Dermis microvascular lymphatic vessel endothelial cell (primary cell): ENCODE measurements at regions not wholly inside any gene's neighbourhood (a gene's known extent, or its start where the extent isn't known, plus 50 kb on each side); places are given as distances from the start of the nearest gene placed in this dataset.

Experiments
- DNase-seq, 2 donors: peaks; one replicate each; pipeline versions ENCODE4 v3.0.0 to v3.0.0-alpha.2; 2010; ENCODE audit warnings: low read depth in 2 of 2

DNA sequence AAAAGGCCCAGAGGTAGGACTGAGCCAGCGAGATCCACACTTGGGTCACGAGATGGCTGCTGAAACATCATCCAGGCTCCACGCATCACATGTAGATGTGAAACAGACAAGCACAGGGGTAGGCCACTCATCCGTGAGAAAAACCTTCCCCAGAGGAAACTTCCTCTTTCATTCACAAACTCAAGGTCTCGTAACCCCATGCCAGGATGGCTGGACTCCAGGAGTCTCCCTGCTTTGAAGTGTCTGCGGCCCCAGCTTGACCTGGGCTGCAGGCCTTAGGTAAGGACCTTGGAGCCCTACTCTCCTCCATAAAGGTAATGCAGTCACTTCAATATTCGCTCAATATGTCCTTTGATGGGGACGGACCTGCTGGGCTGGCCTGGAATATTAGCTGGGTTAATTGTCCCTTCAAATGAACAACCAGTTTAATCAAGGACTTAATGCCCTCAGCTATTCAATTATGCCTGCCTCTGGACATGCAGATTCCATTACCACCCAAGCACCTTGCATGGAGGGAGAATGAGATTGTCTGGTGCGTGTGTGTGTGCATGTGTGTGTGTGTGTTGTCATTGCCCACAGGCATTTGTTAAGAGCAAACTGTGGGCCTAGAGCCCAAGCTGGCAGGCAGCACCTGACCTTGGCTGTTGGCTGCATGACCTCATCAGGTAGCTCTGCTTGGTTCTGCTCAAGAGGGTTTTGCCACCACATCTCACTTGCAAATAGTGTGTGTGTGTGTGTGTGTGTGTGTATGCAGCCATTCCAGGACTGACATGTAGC lies 186.9 kb upstream of the TLE3 start:
- no peak for DNase-seq

DNA sequence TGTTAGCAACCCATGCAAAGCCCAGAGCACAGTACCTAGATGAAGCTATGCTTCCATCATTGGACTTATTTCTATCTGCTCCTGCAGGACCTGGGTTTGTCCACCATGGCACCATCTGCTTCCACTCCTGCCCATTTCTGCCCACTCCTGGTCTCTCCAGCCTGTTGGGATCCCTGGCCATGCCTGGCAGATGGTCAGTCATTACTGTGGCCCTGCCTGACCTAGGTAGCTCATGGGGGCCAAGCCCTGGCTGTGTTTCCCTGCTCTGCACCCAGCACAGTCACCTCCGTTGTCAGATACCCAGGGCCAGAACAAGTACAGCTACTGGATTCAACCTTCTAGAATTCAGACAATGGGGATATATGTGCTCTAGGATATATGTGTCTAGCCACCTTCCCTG lies 185.8 kb upstream of the TLE3 start:
- DNase-seq: no peak

DNA sequence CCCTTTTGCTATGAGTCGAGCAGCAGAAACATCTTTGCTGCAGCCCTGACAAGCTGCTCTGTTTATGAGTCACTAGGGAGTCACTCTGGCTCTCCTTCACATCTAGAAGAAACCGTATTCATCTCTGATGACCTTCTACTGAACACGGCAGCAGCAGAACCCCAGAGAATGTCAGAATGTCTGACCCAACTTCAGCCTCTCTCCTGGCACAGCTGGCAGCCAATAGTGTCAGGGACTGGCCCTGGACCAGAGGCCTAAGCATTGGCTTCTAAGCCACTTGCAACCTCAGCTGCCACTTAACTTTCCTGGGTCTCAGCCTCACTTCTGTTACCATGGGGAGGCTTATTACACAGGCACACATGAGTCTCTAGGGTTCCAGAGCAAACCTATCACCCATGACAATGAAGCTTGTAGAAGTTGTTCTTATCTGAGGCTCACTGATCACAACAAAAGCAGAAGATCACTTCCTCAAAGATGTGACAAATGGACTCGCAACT lies 184.1 kb upstream of the TLE3 start:
- DNase-seq: no peak

DNA sequence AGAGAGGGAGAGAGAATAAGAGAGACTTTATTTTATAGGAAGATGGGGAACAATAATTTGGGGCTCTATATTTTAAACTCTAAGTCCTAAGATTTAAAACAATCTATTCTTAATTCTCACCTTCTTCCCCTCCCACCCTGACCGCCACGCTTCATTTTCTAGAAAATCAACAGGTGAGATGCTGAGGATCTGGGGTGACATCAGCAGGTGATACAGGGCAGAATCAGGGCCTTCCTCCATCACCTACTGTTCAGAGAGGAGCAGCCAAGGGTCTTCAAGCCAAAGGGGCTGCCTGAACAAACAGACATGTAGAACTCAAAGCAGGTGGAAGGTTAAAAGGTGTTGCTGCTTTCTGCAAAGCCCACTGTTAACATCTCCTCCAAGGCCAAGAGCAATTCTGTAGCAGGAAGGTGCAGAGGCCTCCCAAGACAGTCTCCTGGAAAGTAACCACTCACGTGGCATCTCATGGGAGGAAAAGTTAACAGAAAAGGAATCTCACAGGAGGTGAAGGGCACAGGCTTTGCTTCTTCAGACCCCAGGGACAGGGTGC lies 183.6 kb upstream of the TLE3 start:
- DNase-seq: no peak

DNA sequence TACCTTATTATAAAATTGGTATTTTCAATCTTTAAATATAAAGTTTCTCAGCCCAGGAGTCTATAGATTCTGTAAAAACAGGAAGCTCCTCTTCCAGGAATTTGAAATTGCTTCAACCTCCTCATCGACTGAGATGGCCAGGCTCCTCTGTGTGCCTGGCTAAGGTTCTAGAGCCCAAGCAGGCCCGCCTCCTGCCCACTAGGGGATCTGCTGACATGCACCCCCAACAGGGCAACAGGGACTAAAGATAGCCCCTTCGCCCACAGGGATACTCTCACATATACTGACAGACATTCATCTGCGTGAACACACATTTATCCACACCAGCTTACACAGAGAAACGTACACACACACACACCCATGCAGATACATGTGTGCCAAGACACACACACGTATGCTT lies 183.1 kb upstream of the TLE3 start:
- no peak for DNase-seq

DNA sequence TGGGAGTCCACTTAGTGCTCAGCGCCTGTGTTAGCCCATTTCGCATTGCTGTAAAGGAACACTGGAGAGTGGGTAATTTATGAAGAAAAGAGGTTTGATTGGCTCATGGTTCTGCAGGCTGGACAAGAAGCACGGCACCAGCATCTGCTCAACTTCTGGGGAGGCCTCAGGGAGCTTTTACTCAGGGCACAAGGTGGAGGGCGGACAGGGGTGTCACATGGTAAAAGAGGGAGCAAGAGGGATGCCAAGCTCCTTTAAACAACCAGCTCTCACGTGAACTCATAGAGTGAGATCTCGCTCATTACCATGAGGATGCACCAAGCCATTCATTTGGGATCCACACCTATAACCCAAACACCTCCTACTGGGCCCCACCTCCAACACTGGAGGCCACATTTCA lies 181.4 kb upstream of the TLE3 start:
- DNase-seq: no peak

DNA sequence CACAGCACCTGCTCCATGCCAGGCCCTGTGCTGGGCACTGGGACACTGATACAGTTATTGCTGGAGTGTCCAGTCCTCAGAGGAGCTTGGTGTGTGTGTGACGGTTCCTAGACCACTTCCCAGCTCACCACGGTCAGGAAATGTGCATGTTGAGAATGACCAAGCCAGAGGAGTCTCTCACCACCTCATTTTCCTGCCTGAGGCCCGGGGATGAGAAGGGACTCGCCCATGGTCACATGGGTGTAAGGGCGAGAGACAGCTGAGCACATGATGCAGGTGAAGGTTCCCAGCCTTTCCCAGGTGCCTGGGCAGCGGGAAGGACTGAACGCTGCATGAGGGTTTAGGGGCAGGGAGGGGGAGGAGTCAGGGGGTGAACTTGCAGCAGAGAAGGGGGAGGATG lies 180.9 kb upstream of the TLE3 start:
- no peak for DNase-seq

DNA sequence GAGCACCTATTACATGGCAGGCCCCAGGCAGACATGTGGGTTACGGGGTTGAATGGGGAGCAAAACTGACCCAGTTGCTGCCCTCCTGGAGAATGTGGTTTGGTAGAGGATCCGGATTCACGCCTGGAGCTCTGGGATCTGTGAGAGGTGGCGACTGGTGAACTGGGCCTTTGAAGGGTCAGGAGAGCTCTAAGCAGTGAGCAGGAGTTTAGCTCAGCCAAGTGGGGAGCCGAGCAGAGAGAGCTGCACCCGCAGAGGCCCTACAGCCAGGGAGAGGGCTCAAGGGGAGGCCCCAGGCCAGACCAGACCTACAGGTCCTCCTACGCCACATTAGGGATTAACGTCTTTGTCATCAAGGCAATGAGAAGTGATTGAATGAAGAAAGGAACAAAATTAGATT lies 179.8 kb upstream of the TLE3 start:
- DNase-seq: no peak

DNA sequence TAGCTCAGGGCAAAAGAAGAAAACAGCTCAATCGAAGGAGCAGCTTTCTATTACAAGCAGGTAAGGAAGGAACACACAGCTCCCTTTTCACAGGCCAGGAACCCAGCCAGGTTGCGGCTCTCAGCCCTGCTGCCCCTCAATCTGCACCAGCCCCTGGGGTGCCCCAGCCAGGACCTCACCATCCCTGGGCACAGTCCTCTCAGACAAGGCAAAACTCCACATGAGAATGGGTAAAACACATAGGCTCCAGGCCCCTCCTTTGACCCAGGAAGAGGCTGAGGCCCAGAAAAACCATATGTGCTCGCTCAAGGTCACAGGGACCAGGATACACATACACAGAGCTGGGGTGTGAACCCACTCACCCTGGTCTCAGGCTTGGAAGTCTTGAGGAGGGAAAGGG lies 178.7 kb upstream of the TLE3 start:
- DNase-seq: no peak

DNA sequence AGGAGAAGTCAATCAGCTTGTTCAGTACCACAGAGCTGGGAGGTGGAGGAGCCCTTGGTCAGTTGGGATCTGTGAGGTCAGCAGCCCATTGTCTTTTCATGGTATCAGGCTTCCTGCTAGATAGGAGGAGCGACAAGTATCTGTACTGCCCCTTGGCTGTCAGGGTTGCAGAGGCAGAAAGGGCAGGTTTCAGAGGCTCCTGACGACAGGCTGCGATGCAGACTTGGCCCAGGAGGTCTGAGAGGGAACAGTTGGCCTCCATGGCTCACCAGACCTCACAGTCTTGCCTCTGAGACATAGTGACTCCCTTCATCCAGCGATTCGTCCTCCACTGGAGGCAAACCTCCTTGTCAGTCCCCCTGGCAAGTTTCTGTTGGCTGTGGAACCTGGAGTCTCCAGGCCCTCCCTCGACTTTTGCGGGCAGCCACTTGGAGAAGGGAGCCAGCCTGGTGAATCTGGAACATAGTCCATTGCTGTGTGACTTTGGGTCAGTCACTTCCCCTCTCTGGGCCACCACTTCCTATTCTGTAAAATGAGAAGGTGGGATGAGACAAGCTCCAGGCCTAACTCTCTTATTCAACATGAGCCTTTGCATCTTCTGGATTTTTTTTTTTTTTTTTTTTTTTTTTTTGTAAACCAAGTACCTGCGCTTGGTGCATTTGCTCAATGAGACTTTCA lies 177.9 kb upstream of the TLE3 start:
- peak in 1 of 2 donors; percentile 60 for DNase-seq

DNA sequence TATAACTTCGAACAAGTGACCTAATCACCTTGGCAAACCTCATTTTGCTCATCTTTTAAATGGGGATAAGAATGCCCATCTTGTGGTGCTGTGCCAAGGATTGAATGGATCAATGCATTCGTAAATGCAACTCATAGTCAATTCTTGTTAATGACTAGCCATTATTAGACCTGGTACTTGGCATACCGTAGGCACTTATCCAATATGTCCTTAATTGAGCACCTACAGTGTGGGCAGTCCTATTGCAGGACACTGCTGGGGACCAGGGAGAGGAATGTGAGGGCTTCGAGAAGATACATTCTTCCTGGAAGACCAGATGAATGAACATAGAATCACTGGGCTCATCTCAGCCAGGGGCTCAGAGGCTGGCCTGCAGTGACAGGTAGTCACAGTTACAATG lies 177.2 kb upstream of the TLE3 start:
- no peak for DNase-seq

DNA sequence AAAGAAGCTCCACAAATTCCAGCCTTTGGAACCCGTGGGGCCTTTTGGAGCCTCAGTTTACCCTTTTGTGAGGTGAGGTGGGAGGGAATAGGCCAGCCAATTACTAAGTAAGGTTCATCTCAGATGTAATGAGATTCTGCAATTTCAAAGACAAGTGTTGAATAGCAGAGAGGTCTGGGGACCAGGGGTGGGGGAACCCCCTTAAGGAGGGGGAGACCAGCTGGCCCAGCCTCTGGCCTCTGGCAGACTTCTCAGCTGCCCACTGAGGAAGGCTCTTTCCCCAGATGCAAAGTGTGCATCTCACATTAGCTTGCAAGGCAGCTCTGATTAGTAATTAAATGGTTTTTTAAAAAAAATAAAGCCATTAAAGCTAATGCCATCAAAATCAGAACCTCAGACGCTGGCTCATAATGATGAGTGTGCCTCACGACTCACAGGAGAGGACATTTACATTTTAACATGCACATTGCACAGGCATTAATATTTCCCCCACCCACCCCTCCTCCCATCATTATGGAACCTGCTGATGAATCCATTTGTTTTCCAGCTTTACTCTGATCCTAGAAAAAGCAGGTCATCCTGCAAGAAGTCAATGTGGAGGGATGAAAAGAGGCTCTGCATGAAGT lies 176.7 kb upstream of the TLE3 start:
- DNase-seq: no peak

DNA sequence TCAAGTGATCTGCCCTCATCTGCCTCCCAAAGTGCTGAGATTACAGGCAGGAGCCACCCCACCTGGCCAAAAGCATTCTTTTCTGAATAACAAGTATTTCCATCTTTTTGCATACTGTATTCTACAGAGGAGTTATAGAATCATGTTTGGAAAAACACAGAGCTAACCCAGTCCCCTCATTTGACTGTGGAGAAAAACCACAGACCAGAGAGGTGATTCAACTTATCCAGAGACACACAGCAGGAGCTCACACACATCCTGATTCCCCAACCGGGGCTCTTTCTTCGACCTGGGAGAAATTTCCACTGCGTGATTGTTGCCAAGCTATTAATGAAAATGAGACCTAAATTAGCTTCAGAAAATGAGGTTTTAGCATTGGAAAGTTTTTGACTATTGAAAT lies 176.1 kb upstream of the TLE3 start:
- no peak for DNase-seq

DNA sequence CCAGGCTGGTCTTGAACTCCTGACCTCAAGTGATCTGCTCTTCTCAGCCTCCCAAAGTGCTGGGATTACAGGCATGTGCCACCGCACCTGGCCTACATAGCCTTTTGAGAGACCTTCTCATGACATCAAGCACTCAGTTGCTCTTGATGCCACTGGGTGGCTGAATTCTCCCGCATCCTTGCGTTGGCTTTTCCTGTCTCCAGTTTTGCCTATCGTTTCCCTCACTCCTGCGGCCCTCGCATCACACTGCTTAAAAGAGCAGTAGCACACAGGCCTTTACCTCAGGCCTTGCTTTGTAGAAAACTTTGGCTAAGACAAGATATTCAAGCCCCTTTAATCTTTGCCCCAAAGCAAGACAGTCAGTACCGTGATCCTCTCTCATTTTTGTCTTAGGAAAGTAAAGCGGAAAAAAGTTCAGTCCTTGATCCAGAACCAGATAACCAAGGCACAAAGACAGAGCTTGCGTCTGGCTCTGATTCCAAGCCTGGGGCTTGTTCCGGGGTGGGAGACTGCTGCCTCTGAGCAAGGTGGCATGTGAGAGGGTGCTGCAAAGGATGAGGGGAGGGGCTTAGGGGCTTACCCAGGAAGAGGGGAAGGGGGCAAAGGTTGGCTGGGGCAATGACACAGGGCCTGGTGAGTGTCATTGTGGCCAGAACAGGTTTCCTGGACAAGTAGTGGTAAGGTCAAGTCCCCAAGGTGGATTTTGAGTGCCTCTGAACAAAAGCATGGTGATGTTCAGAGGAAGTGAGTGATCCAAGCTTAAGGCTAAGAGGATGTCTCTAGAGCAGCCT lies 175.0 kb upstream of the TLE3 start:
- no peak for DNase-seq

DNA sequence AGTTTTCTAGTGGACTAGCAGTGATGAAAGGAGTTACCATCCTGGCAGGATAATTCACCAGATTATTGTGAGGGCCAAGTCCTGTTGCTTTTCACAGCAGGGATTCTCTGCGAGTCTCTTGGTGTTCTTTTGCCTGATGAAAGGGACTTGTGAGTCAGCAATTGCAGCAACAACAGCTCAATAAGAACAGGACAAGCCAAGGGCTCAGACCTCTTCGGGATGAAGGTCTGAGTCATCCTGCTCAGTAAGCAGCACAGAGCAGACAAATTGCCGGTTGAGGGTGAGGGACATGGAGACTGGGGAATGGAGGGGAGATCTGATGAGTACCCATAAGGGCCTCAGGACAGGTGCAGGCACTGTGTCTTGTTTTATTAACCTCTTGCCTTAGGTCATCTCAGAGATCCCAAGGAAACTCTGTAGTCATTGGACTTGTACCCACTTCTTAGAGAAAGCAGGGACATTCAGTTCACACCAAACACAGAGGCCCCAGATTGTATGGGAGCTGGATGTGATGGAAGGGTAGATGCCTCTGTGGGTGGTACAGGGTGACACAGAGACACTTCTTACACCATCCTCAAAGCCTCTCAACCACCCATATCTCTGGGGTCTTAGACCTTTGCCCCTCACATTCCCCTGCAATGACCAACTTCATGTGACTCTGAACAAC lies 173.8 kb upstream of the TLE3 start:
- peak in 1 of 2 donors; percentile 93 for DNase-seq

DNA sequence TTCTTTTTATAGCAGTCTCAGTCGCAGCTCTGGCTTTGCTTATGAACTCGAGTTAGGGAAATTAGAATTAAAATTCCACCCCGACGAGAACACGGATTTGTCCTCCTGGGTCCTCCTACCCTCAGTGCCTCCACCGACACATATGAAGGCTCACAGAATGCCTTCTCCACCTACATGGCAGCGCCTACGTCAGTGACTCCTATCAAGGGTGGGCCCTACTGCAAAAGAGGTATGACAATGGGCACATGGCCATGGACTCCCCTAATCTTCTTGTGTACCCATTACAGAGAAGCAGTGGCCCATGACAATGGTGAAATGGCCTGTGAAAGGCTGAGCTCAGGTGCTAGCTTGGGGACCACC lies 173.0 kb upstream of the TLE3 start:
- no peak for DNase-seq

DNA sequence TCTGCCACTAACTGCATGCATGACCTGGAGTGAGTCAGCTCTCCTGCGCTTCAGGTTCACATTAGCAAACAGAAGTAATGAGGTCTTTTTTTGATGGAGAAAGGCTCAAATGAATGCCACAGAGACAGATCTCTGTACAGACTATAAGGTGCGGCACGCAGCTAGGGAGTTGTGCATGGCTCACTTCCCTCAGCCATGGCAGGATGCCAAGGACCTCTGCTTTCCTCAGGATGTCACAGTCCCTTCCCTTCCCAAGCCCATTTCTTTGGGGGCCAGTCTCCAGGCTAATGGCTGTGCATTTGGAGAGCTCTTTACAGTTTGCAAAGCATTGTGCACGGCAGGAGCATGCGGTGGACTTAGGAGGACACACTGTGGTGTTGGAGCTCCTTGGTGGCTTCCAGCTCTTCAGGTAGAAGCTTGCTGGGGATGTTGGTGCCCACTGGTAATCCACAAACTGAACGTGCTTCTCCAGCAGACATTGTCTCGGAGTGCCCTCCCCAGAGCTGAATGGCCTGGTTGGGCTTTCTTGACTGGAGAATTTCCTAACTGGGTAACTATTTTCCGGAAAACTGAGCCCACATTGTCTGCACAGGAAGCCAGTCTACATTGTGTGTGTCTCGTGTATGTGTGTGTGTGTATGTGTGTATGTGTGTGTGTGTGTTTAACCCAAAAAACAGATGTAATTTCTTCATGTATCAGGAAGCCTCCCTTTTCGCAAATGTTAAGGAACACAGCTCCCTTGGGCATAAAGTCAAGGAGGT lies 172.5 kb upstream of the TLE3 start:
- DNase-seq: peak; percentile 55 to 91

DNA sequence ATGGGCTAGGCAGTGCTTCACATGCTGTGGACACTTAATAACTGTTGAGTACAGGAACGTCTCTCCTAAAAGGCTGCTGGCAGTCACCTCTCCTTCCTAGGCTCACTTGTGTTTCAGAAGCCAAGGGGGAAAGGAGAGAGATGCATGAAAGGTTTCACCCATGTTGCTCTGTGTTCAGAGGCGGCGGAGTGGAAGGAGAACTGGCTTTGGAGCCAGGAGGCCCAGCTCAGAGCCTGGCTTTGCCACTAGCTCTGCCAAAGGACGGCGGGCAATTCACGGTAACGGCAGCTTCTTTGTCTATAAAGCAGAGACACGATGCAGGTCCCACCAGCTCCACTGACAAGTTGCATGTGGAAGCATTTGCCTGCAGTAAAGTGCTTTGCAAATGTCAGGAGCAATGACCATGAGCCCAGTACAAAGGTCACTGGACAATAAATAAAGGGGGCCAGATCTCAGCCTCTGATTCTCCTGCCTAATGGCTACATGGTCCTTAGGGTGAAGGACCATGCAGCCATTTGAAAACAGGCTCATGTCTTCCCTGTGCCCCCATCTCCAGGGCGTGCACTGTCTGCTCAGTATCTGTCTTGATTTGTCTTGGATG lies 171.7 kb upstream of the TLE3 start:
- DNase-seq: no peak

DNA sequence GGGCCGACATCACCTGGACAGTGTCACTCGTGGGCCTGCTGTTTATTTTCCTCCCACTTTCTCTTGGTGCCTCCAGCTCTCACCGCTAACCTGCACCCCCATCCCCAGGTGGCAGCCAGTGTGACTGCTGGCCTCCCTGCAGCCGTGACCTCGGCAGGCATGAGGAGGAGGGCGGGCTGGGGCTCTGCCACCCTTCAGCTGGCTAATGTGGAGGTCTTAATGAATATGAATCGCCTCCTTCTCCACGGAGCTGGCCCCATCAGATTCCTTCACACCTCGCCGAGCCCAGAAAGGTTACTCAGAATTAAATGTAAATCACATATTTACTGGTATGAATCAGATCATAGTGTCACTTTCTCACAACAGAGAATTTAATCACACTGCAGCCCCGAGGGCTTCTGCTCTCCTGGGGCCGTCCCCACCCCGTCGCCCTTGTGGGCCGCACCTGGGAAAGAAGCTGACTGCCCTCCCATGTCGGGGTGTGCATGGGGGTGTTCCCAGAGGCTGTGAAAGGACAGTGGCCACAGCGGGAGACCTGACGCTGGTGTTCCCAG lies 171.1 kb upstream of the TLE3 start:
- DNase-seq: no peak

DNA sequence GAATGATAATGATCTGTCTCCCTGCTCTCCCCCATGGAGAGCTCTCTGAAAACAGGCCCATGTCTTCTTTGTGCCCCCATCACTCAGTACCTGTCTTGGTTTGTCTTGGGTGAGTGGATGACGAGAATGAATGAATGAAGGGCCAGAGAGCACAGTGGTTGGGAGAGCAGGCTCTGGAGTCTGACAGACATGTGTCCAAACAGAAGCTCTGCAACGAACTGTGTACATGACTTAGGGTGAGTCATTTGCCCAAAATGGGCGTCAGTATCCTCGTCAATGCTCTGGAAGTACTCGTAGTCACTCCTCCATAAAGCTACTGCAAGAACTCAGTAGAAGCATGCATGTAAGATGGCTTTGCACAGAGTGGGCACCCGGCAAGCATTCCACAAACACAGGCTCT lies 170.2 kb upstream of the TLE3 start:
- no peak for DNase-seq
